Right kidney (tissue), 1 donor: ENCODE measurements at regions not wholly inside any gene's neighbourhood (a gene's known extent, or its start where the extent isn't known, plus 50 kb on each side); places are given as distances from the start of the nearest gene placed in this dataset.
"Not testable (repeated sequence)": the region's sequence is repeated elsewhere in the genome, so short reads cannot be mapped to it uniquely, and the experiment has no call there.

ENCODE experiments used
- DNase-seq: peaks from one replicate; pipeline ENCODE4 v3.0.0-alpha.2; 2016

GRCh38 chr18:70558371-70558770, 269.5 kb downstream of the SOCS6 start:
- DNase-seq = no peak

- no peak for DNase-seq
These were observed 266.1 kb downstream of the SOCS6 start for GRCh38 chr18:70554854-70555445.

- no peak for DNase-seq
These were observed 265.1 kb downstream of the SOCS6 start for GRCh38 chr18:70553936-70554260.

- DNase-seq = no peak
These were observed 264.5 kb downstream of the SOCS6 start for GRCh38 chr18:70553245-70553935.

- DNase-seq = no peak
These were observed 247.7 kb downstream of the SOCS6 start for GRCh38 chr18:70536370-70537062.

DNA sequence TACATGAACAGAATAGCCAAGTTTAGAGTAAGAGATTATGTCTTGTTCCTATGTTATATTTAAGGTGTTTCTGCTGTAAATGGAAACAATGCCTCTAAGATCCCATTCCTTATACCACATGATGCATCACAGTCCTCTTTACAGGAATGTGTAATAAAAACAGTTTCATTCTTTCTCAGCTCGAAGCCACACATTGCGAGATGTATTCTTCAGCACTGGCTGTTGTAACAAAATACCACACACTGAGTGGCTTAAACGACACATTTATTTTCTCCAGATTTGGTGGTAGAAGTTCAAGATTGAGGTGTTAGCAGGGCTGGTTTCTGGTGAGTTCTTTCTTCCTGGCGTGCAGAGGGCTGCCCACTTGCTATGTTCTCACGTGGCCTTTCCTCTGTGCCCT, 246.2 kb downstream of the SOCS6 start:
- no peak for DNase-seq

GRCh38 chr18:70525322-70525721, 236.5 kb downstream of the SOCS6 start:
- not testable (repeated sequence) for DNase-seq

DNA sequence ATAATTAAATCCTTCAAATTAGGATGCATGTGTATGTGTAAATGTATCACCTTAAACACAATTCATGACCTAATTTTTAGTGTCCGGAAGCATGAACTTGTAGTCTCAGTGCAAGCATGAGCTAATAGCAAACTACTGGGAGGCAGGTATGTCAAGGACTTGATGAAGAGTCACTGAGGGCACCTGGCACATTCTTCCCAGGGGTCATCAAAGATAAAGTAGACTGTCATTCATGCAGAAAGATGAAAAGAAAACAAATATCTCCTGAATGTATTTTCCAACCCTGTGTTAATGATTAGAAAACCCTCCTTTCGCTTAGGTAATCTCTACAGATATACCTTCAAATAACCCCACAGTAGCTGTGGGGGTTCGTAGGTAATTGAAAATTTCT, 234.9 kb downstream of the SOCS6 start:
- DNase-seq = no peak

DNA sequence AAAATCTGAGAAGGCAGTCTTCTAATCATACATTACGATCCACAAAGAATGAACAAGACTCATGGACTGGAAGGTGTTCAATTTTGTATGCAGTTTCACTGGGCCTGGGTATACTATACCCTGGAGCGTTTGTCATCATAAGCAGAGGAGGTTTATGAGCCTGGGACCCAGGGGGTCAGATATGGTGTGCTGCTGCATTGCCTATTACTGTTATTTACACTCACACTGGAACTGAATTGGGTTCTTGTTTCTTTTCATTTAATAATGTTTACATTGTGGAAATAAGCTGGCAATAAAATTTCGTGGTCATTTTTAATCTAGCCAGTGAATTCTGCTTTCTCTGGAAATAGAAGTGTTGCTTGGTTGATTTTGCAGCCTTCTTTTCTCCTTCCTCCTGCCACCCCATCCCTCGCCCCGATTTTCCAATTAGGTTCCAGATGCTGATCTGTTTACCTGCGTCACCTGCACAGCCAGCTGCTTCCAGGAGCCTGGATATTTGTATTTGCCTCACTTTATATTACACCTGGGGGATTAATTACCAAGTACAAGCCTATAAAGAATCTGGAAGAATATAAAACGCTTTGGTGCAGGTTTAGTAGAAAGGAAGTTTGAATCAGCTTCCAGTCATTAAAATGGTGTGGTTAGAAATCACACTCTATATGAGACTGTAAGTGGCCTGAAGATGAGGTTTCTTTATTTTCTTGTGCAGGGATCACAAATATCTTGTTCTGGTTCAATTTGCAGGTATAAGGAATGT, 234.4 kb downstream of the SOCS6 start:
- no peak for DNase-seq

DNA sequence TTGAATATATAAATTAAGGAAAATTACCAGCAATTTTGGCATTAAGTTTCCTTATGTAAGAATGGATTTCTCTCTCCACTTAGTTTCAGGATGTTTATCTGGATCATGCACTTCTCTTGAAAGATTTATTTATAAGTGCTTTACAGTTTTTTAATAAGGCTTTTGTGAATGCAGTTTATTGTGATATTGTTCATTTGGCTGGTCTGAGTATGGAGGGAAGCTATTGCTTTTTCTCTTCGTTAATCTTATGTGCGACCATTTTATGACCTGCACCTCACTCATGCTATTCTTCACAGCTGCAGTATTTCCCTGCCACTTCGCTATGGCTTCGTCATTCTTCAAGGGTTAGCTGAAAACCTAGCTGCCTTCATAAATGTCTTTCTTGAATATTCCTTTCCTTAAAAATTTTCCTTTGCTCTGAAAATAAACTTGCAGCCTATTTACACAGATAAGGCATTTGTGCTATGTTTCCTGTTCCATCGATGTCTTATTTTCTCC, 233.4 kb downstream of the SOCS6 start:
- no peak for DNase-seq

- DNase-seq = no peak
These were observed 232.0 kb downstream of the SOCS6 start for GRCh38 chr18:70520867-70521266.

- no peak for DNase-seq
These were observed 224.8 kb downstream of the SOCS6 start for GRCh38 chr18:70513502-70514171.

GRCh38 chr18:70507970-70508369, 219.1 kb downstream of the SOCS6 start:
- no peak for DNase-seq

DNA sequence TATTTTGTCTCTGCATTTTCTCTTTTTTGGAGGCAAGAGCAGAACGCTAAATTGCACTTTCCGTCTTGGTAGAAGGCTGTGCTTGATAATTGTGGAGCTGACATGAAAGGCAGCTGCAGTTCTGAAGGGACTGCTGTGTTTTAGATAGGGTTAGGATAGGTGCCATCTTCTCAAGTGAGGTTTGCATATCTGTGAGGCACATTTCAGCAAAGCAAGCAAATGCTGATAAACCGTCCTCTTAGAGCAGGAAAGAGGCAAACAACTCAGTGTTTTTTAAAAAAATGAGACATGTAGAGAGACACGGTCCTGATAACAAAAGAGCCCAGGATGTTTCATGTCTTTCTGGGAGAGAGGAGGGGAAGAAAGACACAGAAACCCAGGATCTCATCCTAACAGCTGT, 217.7 kb downstream of the SOCS6 start:
- no peak for DNase-seq

DNA sequence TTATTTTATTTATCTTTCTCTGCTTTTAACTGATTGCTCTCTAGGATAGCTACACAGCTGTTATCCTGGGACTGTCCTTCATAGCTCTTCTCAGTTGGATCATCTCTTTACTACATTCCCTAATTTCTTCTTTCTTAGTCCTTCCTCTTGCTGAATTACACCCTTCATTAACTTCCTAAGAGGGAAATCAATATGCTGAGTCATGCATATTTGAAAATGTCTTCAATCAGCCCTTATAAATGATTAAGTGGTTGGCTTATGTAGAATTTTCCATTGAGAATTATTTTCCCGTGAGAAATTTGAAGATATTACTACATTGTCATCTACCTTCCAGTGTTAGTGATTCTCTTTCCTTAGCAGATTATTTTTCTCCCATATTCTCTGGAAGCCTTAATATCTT, 214.2 kb downstream of the SOCS6 start:
- DNase-seq = no peak

GRCh38 chr18:70501358-70501757, 212.5 kb downstream of the SOCS6 start:
- no peak for DNase-seq

GRCh38 chr18:70500748-70501147, 211.9 kb downstream of the SOCS6 start:
- no peak for DNase-seq

DNA sequence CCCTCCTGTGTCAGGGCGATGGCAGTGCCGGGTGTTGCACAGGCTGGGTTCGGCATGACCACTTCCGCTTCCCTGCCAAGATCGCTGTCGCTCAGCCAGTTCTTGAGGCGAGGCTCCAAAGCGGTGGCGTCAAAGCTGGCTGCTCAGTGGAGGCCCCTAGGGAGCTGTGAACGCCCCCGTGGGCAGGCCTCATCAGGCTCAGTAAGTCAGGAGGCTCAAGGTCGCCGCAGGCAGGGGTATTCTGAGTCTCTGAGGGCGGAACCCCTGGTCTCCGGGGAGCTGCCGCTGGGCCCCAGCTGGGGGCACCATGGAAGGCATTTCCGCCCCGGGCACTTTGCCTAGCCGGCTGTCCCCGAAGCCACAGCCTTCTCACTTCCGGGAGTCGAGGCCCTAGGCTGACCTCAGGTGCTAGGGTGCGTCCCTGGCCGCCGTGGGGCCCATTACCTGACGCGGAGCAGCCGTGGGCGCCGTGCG, 210.4 kb downstream of the SOCS6 start:
- no peak for DNase-seq

- DNase-seq = no peak
These were observed 207.8 kb downstream of the SOCS6 start for GRCh38 chr18:70496353-70497294.

GRCh38 chr18:70494524-70494923, 205.7 kb downstream of the SOCS6 start:
- no peak for DNase-seq

- no peak for DNase-seq
These were observed 204.6 kb downstream of the SOCS6 start for GRCh38 chr18:70493461-70493860.
